Activated naive CD4-positive, alpha-beta T cell treated with Interleukin-2 at 50 U/mL for 16 hours (primary cell): ENCODE measurements at regions not wholly inside any gene's neighbourhood (a gene's known extent, or its start where the extent isn't known, plus 50 kb on each side); places are given as distances from the start of the nearest gene placed in this dataset.
"Not testable (repeated sequence)": the region's sequence is repeated elsewhere in the genome, so short reads cannot be mapped to it uniquely, and the experiment has no call there.

Source experiments
- DNase-seq: peaks from one replicate; pipeline ENCODE4 v3.0.0-alpha.2; 2020

GRCh38 chr4:11650801-11651596, 222.3 kb upstream of the HS3ST1 start:
- no peak for DNase-seq

- DNase-seq, result no peak
These were observed 218.7 kb upstream of the HS3ST1 start for GRCh38 chr4:11647433-11647832.

GRCh38 chr4:11643081-11643480, 214.4 kb upstream of the HS3ST1 start:
- not testable (repeated sequence) for DNase-seq

- DNase-seq, result no peak
These were observed 211.9 kb upstream of the HS3ST1 start for GRCh38 chr4:11640584-11640983.

- no peak for DNase-seq
These were observed 207.9 kb upstream of the HS3ST1 start for GRCh38 chr4:11636551-11636950.

GRCh38 chr4:11636031-11636430, 207.3 kb upstream of the HS3ST1 start:
- no peak for DNase-seq

- DNase-seq, result no peak
These were observed 206.6 kb upstream of the HS3ST1 start for GRCh38 chr4:11635342-11635741.

- no peak for DNase-seq
These were observed 205.6 kb upstream of the HS3ST1 start for GRCh38 chr4:11634283-11634682.

GRCh38 chr4:11633430-11633829, 204.7 kb upstream of the HS3ST1 start:
- no peak for DNase-seq

- DNase-seq, result no peak
These were observed 203.8 kb upstream of the HS3ST1 start for GRCh38 chr4:11632483-11632882.

- no peak for DNase-seq
These were observed 203.3 kb upstream of the HS3ST1 start for GRCh38 chr4:11632025-11632424.

- DNase-seq, result no peak
These were observed 202.7 kb upstream of the HS3ST1 start for GRCh38 chr4:11631416-11631815.

- no peak for DNase-seq
These were observed 199.5 kb upstream of the HS3ST1 start for GRCh38 chr4:11628093-11628725.

- DNase-seq, result no peak
These were observed 197.4 kb upstream of the HS3ST1 start for GRCh38 chr4:11626066-11626465.

- no peak for DNase-seq
These were observed 196.5 kb upstream of the HS3ST1 start for GRCh38 chr4:11625211-11625610.

- no peak for DNase-seq
These were observed 195.7 kb upstream of the HS3ST1 start for GRCh38 chr4:11624370-11624769.

GRCh38 chr4:11623726-11624037, 195.0 kb upstream of the HS3ST1 start:
- DNase-seq, result no peak

GRCh38 chr4:11622961-11623725, 194.4 kb upstream of the HS3ST1 start:
- DNase-seq, result no peak

GRCh38 chr4:11620861-11621260, 192.2 kb upstream of the HS3ST1 start:
- no peak for DNase-seq

- DNase-seq, result no peak
These were observed 190.1 kb upstream of the HS3ST1 start for GRCh38 chr4:11618666-11619282.

- no peak for DNase-seq
These were observed 188.2 kb upstream of the HS3ST1 start for GRCh38 chr4:11616856-11617255.

GRCh38 chr4:11615601-11616000, 186.9 kb upstream of the HS3ST1 start:
- no peak for DNase-seq

- no peak for DNase-seq
These were observed 185.7 kb upstream of the HS3ST1 start for GRCh38 chr4:11614426-11614825.

GRCh38 chr4:11611868-11612267, 183.2 kb upstream of the HS3ST1 start:
- no peak for DNase-seq
